Mucosa of descending colon (tissue), 3 donors: ENCODE measurements at regions not wholly inside any gene's neighbourhood (a gene's known extent, or its start where the extent isn't known, plus 50 kb on each side); places are given as distances from the start of the nearest gene placed in this dataset.

Experiments used
- ATAC-seq: fragments of 200-7000 bp; cut with Tn5 transposase; one replicate; pipeline ENCODE4 v1.9.1; 2020; ENCODE audit warnings: mild to moderate bottlenecking, moderate library complexity
- DNase-seq, 3 donors: peaks; one replicate each; pipeline ENCODE4 v3.0.0-alpha.2; 2020
- H3K36me3 ChIP-seq: fragments of 200-600 bp; one replicate; pipeline ENCODE4 v1.8.0; 2021; ENCODE audit warnings: low read depth, mild to moderate bottlenecking
- H3K4me1 ChIP-seq: fragments of 200-600 bp; one replicate; pipeline ENCODE4 v1.8.0; 2021; ENCODE audit warnings: low read depth, mild to moderate bottlenecking
- H3K4me3 ChIP-seq: fragments of 200-600 bp; one replicate; pipeline ENCODE4 v1.8.0; 2021; ENCODE audit warnings: mild to moderate bottlenecking
- H3K9me3 ChIP-seq: fragments of 200-600 bp; one replicate; pipeline ENCODE4 v1.8.0; 2021; ENCODE audit warnings: mild to moderate bottlenecking
- intact Hi-C, 2 donors: fragments of 100-400 bp; cut with DNase I in 1 of 2; cut with micrococcal nuclease in 1 of 2; formaldehyde crosslinking; loops; one replicate each; pipeline versions ENCODE4 v1.11.0 to v1.11.1; 2022; cut with DNase I, micrococcal nuclease
- TF ChIP-seq, protein P1 (sequence below): fragments of 200-600 bp; IDR thresholded peaks from one replicate; pipeline ENCODE4 v1.8.0; 2022; ENCODE audit warnings: antibody characterized with exemption, mild to moderate bottlenecking
- donor health status: DM: no; HTN: no; CAD: no; lungs with moderate emphysema.
- donor health status: DM: no; HTN: no; CAD: no.
- donor health status: DM: no; HTN: yes; CAD: no.

DNA sequence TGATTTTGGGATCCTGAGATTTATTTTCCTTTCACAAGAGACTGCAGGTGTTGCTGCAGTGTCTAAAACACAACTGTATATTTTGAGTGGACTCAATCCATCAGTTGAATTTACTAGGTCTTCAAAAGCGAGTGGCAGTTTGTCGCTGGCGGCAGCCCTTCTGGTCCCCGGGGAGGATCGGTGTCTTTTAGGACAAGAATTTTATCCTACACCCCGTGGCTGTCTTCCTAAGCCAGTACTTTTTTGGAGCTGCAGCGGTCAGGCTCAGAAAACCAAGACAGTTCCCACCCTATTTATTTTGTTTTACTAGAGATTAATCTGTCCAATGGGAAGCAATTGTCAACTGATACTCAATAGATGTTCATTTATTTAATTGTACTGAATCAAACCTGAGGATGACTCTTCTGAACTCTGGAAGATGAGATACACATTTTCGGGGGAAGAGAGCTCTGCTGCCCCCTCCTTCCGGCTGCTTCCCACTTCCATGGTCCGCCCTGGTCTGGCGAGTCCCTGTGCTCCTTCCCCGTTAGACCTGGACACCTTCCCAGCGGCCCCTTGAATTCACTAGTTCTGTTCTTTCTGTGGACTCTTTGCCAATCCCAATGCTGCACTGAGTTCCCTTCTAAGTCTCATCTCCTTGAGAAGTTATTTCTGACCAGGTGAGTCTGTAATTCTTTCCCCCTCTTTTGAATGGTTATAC lies 90.6 kb downstream of the ERMARD start:
- DNase-seq (no peak), ATAC-seq (no peak)
- Histone ChIP-seq H3K4me3 (no peak overlapping the region), H3K4me1 (no peaks in the 10 kb centered on the region), H3K36me3 (no peaks in the 10 kb centered on the region), H3K9me3 (no peaks in the 10 kb centered on the region)
- intact Hi-C loops: no loop called here
- TF ChIP-seq, protein P1, sequence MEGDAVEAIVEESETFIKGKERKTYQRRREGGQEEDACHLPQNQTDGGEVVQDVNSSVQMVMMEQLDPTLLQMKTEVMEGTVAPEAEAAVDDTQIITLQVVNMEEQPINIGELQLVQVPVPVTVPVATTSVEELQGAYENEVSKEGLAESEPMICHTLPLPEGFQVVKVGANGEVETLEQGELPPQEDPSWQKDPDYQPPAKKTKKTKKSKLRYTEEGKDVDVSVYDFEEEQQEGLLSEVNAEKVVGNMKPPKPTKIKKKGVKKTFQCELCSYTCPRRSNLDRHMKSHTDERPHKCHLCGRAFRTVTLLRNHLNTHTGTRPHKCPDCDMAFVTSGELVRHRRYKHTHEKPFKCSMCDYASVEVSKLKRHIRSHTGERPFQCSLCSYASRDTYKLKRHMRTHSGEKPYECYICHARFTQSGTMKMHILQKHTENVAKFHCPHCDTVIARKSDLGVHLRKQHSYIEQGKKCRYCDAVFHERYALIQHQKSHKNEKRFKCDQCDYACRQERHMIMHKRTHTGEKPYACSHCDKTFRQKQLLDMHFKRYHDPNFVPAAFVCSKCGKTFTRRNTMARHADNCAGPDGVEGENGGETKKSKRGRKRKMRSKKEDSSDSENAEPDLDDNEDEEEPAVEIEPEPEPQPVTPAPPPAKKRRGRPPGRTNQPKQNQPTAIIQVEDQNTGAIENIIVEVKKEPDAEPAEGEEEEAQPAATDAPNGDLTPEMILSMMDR: no peak

DNA sequence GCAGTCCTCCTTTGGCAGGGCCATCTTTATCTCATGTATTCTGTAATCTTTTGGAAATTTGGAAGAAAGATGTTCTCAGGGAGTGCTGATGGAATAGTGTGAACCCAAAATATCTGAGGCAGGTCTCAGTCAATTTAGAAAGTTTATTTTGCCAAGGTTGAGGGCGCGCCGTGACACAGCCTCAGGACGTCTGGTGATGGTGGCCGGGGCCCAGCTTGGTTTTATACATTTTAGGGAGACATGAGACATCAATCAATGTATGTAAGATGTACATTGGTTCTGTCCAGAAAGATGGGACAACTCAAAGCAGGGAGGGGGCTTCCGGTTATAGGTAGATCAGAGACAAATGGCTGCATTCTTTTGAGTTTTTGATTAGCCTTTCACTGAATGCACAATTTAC lies 89.8 kb downstream of the ERMARD start:
- Histone ChIP-seq H3K9me3 (no peaks in the 10 kb centered on the region), H3K36me3 (no peaks in the 10 kb centered on the region), H3K4me1 (no peaks in the 10 kb centered on the region), H3K4me3 (no peak overlapping the region)
- DNase-seq: no peak
- TF ChIP-seq, protein P1: no peak
- no peak for ATAC-seq
- intact Hi-C loops: no loop called here

DNA sequence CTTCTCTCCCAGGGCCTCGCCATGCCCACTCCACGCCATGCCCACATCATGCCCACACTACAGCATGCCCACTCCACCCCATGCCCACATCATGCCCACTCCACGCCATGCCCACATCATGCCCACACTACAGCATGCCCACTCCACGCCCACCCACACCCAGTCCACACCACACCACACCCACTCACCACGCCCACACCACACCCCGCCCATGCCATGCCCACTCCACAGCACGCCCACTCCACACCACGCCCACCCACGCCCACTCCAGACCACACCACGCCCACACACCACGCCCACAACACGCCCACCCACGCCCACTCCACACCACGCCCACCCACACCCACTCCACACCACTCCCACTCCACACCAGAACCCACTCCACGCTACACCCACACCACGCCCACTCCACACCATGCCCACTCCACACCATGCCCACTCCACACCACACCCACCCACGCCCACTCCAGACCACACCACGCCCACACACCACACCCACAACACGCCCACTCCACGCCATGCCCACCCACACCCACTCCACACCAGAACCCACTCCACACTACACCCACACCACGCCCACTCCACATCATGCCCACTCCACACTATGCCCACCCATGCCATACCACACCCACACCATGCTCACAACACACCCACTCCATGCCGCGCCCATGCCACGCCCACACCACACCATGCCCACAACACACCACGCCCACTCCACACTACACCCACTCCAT lies 88.6 kb downstream of the ERMARD start:
- TF ChIP-seq, protein P1: no peak
- ATAC-seq: no peak
- Histone ChIP-seq H3K4me1 (no peaks in the 10 kb centered on the region), H3K9me3 (no peaks in the 10 kb centered on the region), H3K4me3 (no peak overlapping the region), H3K36me3 (no peaks in the 10 kb centered on the region)
- intact Hi-C loops: no loop called here
- DNase-seq: no peak

DNA sequence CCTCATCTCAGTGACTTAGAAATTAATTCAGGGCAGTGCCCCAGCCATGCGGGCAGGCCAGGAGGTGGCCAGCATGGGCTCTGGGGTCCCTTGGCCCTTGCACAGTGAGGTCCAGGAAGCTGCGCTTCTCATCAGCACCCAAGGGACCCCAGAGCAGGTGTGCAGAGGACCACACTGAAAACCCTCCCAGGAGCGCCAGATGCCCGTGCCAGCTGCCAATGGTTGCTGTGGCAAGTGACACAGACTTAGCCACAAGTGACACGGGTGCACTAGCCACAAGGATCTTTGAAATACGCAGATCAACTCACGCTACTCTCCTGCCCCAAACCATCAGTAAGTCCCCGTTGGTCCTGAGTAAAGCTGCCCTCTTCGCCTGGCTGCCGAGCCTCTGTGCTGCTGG lies 88.1 kb downstream of the ERMARD start:
- no peak overlapping the region for H3K4me3 ChIP-seq
- no peaks in the 10 kb centered on the region for H3K36me3 ChIP-seq
- DNase-seq: no peak
- H3K9me3 ChIP-seq: no peaks in the 10 kb centered on the region
- H3K4me1 ChIP-seq: no peaks in the 10 kb centered on the region
- ATAC-seq: no peak
- TF ChIP-seq, protein P1: no peak
- intact Hi-C loops: no loop called here

DNA sequence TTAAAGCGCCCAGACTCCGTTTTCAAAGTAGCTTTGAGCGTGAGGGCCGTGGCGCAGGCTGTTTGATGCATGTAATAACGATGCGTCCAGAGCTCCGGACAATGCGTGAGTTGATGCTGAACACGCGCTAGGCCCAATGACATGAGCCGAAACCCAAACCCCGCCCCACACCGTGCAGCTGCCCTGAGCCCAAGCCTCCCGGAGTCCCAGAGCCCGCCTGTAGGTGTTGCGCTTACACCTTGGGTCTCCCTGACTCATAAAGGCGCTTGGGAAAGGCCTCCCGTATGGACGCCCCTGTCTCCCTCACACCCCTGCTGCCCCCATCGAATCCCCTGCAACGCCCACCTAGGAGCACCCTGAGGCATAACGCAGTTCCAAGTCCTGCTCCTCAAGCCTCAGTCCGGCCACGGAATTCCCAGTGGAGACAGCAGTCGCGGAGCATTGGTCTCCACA lies 87.6 kb downstream of the ERMARD start:
- no peak for ATAC-seq
- intact Hi-C loops: no loop called here
- TF ChIP-seq, protein P1: no peak
- Histone ChIP-seq H3K4me3 (no peak overlapping the region), H3K4me1 (no peaks in the 10 kb centered on the region), H3K36me3 (no peaks in the 10 kb centered on the region), H3K9me3 (no peaks in the 10 kb centered on the region)
- DNase-seq: no peak
